ENCODE measurements at regions not wholly inside any gene's neighbourhood (a gene's known extent, or its start where the extent isn't known, plus 50 kb on each side); places are given as distances from the start of the nearest gene placed in this dataset.

- no peak for DNase-seq (ENCODE audit: low read depth in 2 of 2)
Observed at GRCh38 chr21:35896060-35896459, 164.3 kb downstream of the SETD4 start.

- no peak for DNase-seq (ENCODE audit: low read depth in 2 of 2)
Observed at GRCh38 chr21:35895598-35895997, 164.7 kb downstream of the SETD4 start.

GRCh38 chr21:35893156-35893555 lies 167.2 kb downstream of the SETD4 start:
- DNase-seq (ENCODE audit: low read depth in 2 of 2), result no peak

- no peak for DNase-seq (ENCODE audit: low read depth in 2 of 2)
Observed at GRCh38 chr21:35886887-35887286, 173.4 kb downstream of the SETD4 start.

GRCh38 chr21:35885942-35886541 lies 174.3 kb downstream of the SETD4 start:
- DNase-seq (ENCODE audit: low read depth in 2 of 2), result no peak

- DNase-seq (ENCODE audit: low read depth in 2 of 2), result no peak
Observed at GRCh38 chr21:35882791-35883240, 177.5 kb downstream of the SETD4 start.

- no peak for DNase-seq (ENCODE audit: low read depth in 2 of 2)
Observed at GRCh38 chr21:35873441-35873840, 186.9 kb downstream of the SETD4 start.

GRCh38 chr21:35871906-35872305 lies 188.4 kb downstream of the SETD4 start:
- DNase-seq (ENCODE audit: low read depth in 2 of 2), result no peak

GRCh38 chr21:35868869-35869223 lies 191.5 kb downstream of the SETD4 start:
- no peak for DNase-seq (ENCODE audit: low read depth in 2 of 2)

- DNase-seq (ENCODE audit: low read depth in 2 of 2), result no peak
Observed at GRCh38 chr21:35868005-35868868, 192.1 kb downstream of the SETD4 start.

- no peak for DNase-seq (ENCODE audit: low read depth in 2 of 2)
Observed at GRCh38 chr21:35864039-35864438, 196.3 kb downstream of the SETD4 start.

- DNase-seq (ENCODE audit: low read depth in 2 of 2), result no peak
Observed at GRCh38 chr21:35862969-35863368, 197.4 kb downstream of the SETD4 start.

GRCh38 chr21:35861661-35862060 lies 198.7 kb downstream of the SETD4 start:
- DNase-seq (ENCODE audit: low read depth in 2 of 2), result no peak

GRCh38 chr21:35860189-35860869 lies 200.0 kb downstream of the SETD4 start:
- DNase-seq (ENCODE audit: low read depth in 2 of 2), result no peak

- no peak for DNase-seq (ENCODE audit: low read depth in 2 of 2)
Observed at GRCh38 chr21:35859677-35860076, 200.6 kb downstream of the SETD4 start.

GRCh38 chr21:35857095-35857494 lies 203.2 kb downstream of the SETD4 start:
- no peak for DNase-seq (ENCODE audit: low read depth in 2 of 2)

- no peak for DNase-seq (ENCODE audit: low read depth in 2 of 2)
Observed at GRCh38 chr21:35855484-35855883, 204.8 kb downstream of the SETD4 start.

- DNase-seq (ENCODE audit: low read depth in 2 of 2), result no peak
Observed at GRCh38 chr21:35854281-35854680, 206.0 kb downstream of the SETD4 start.

- DNase-seq (ENCODE audit: low read depth in 2 of 2), result no peak
Observed at GRCh38 chr21:35853321-35854239, 206.7 kb downstream of the SETD4 start.

GRCh38 chr21:35852820-35853219 lies 207.5 kb downstream of the SETD4 start:
- no peak for DNase-seq (ENCODE audit: low read depth in 2 of 2)

GRCh38 chr21:35850542-35851103 lies 209.7 kb downstream of the SETD4 start:
- DNase-seq (ENCODE audit: low read depth in 2 of 2), result no peak

Data from stimulated activated CD8-positive, alpha-beta memory T cell treated with anti-CD3 and anti-CD28 coated beads, Interleukin-7, amount 100 ng/mL, for 1 hour (primary cell).